ENCODE measurements at regions not wholly inside any gene's neighbourhood (a gene's known extent, or its start where the extent isn't known, plus 50 kb on each side); places are given as distances from the start of the nearest gene placed in this dataset.

- no peak for TF ChIP-seq EZH2phosphoT487 (conservative IDR thresholded peaks at IDR 0.05; ENCODE audit: low read length)
- TF ChIP-seq, protein P1, sequence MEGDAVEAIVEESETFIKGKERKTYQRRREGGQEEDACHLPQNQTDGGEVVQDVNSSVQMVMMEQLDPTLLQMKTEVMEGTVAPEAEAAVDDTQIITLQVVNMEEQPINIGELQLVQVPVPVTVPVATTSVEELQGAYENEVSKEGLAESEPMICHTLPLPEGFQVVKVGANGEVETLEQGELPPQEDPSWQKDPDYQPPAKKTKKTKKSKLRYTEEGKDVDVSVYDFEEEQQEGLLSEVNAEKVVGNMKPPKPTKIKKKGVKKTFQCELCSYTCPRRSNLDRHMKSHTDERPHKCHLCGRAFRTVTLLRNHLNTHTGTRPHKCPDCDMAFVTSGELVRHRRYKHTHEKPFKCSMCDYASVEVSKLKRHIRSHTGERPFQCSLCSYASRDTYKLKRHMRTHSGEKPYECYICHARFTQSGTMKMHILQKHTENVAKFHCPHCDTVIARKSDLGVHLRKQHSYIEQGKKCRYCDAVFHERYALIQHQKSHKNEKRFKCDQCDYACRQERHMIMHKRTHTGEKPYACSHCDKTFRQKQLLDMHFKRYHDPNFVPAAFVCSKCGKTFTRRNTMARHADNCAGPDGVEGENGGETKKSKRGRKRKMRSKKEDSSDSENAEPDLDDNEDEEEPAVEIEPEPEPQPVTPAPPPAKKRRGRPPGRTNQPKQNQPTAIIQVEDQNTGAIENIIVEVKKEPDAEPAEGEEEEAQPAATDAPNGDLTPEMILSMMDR (IDR thresholded peaks at IDR 0.05; ENCODE audit: insufficient read depth, low read length, poor library complexity, severe bottlenecking) = no peak
- H3K9me2 ChIP-seq (replicated peaks; ENCODE audit: insufficient read depth, low read length) = no peaks in the 10 kb centered on the region
- no peak overlapping the region for H3K9ac ChIP-seq (ENCODE audit: low read length)
- H4K20me1 ChIP-seq (ENCODE audit: low read depth, low read length) = no peaks in the 10 kb centered on the region
- no peak overlapping the region for H3K27ac ChIP-seq (ENCODE audit: low read depth, low read length)
- no peak overlapping the region for H2AFZ ChIP-seq (ENCODE audit: low read depth, low read length, severe bottlenecking)
- H3F3A ChIP-seq (ENCODE audit: insufficient read depth) = no peaks in the 10 kb centered on the region
- H3K9me3 ChIP-seq (ENCODE audit: insufficient read depth, low read length) = no peaks in the 10 kb centered on the region
- H3K4me3 ChIP-seq (ENCODE audit: insufficient read depth, low read length, poor library complexity, severe bottlenecking) = no peak overlapping the region
- H3K27me3 ChIP-seq (ENCODE audit: low read length) = no peaks in the 10 kb centered on the region
- no peaks in the 10 kb centered on the region for H3K79me2 ChIP-seq (ENCODE audit: insufficient read depth, low read length)
- H3K4me2 ChIP-seq (ENCODE audit: low read depth, low read length, poor library complexity, severe bottlenecking) = no peak overlapping the region
- H3K36me3 ChIP-seq (ENCODE audit: low read length) = no peaks in the 10 kb centered on the region
Observed at GRCh38 chr16:72604375-72604774, 432.4 kb upstream of the PMFBP1 start.

GRCh38 chr16:72602499-72602898 is 430.5 kb upstream of the PMFBP1 start:
- Histone ChIP-seq H3K27ac (ENCODE audit: low read depth, low read length) (no peak overlapping the region), H3K27me3 (ENCODE audit: low read length) (no peaks in the 10 kb centered on the region), H3K36me3 (ENCODE audit: low read length) (no peaks in the 10 kb centered on the region), H3K9ac (ENCODE audit: low read length) (no peak overlapping the region), H2AFZ (ENCODE audit: low read depth, low read length, severe bottlenecking) (no peak overlapping the region), H3K4me2 (ENCODE audit: low read depth, low read length, poor library complexity, severe bottlenecking) (no peak overlapping the region), H3K4me3 (ENCODE audit: insufficient read depth, low read length, poor library complexity, severe bottlenecking) (no peak overlapping the region), H3K79me2 (ENCODE audit: insufficient read depth, low read length) (no peaks in the 10 kb centered on the region), H3K9me2 (replicated peaks; ENCODE audit: insufficient read depth, low read length) (no peaks in the 10 kb centered on the region), H3F3A (ENCODE audit: insufficient read depth) (no peaks in the 10 kb centered on the region), H4K20me1 (ENCODE audit: low read depth, low read length) (no peaks in the 10 kb centered on the region), H3K9me3 (ENCODE audit: insufficient read depth, low read length) (no peaks in the 10 kb centered on the region)
- no peak for TF ChIP-seq EZH2phosphoT487 (conservative IDR thresholded peaks at IDR 0.05; ENCODE audit: low read length)
- TF ChIP-seq, protein P1 (IDR thresholded peaks at IDR 0.05; ENCODE audit: insufficient read depth, low read length, poor library complexity, severe bottlenecking) = no peak

DNA sequence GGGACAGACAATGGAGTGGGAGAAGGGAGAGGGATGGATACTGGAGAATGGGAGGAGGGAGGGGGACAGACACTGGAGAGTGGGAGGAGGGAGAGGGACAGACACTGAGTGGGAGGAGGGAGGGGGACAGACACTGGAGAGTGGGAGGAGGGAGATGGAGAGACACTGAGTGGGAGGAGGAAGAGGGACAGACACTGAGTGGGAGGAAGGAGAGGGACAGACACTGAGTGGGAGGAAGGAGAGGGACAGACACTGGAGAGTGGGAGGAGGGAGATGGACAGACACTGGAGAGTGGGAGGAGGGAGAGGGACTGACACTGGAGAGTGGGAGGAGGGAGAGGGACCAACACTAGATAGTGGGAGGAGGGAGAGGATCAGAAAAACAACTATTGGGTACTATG is 426.7 kb upstream of the PMFBP1 start:
- Histone ChIP-seq H3K79me2 (ENCODE audit: insufficient read depth, low read length) (no peaks in the 10 kb centered on the region), H2AFZ (ENCODE audit: low read depth, low read length, severe bottlenecking) (no peak overlapping the region), H3K4me3 (ENCODE audit: insufficient read depth, low read length, poor library complexity, severe bottlenecking) (no peak overlapping the region), H3K4me2 (ENCODE audit: low read depth, low read length, poor library complexity, severe bottlenecking) (no peak overlapping the region), H3K9ac (ENCODE audit: low read length) (no peak overlapping the region), H3K9me3 (ENCODE audit: insufficient read depth, low read length) (no peaks in the 10 kb centered on the region), H3K36me3 (ENCODE audit: low read length) (no peaks in the 10 kb centered on the region), H3F3A (ENCODE audit: insufficient read depth) (no peaks in the 10 kb centered on the region), H4K20me1 (ENCODE audit: low read depth, low read length) (no peaks in the 10 kb centered on the region), H3K9me2 (replicated peaks; ENCODE audit: insufficient read depth, low read length) (no peaks in the 10 kb centered on the region), H3K27ac (ENCODE audit: low read depth, low read length) (no peak overlapping the region), H3K27me3 (ENCODE audit: low read length) (no peaks in the 10 kb centered on the region)
- TF ChIP-seq, protein P1 (IDR thresholded peaks at IDR 0.05; ENCODE audit: insufficient read depth, low read length, poor library complexity, severe bottlenecking) = no peak
- TF ChIP-seq EZH2phosphoT487 (conservative IDR thresholded peaks at IDR 0.05; ENCODE audit: low read length) = no peak
